Fibroblast of lung (primary cell): ENCODE measurements at regions not wholly inside any gene's neighbourhood (a gene's known extent, or its start where the extent isn't known, plus 50 kb on each side); places are given as distances from the start of the nearest gene placed in this dataset.

Experiments used
- DNase-seq, 2 donors: peaks; one replicate each; pipeline versions ENCODE4 v3.0.0 to v3.0.0-alpha.2; 2010; ENCODE audit warnings: low read depth in 2 of 2
- H2AFZ ChIP-seq: 2 replicates; pipeline ENCODE4 v1.5.1; 2012; ENCODE audit warnings: low read length, control low read depth, inconsistent platforms
- H3K27ac ChIP-seq: 2 replicates; pipeline ENCODE4 v1.5.1; 2011; ENCODE audit warnings: low read length, control low read depth; ENCODE audit not compliant: insufficient read depth
- H3K27me3 ChIP-seq: 2 replicates; pipeline ENCODE4 v1.5.1; 2011; ENCODE audit warnings: mild to moderate bottlenecking, low read length; ENCODE audit not compliant: control insufficient read depth, insufficient read depth
- H3K36me3 ChIP-seq: 2 replicates; pipeline ENCODE4 v1.5.1; 2011; ENCODE audit warnings: low read length; ENCODE audit not compliant: control insufficient read depth, insufficient read depth
- H3K4me1 ChIP-seq: 2 replicates; pipeline ENCODE4 v1.5.1; 2011; ENCODE audit warnings: low read length; ENCODE audit not compliant: control insufficient read depth, insufficient read depth; ENCODE audit errors: extremely low read depth
- H3K4me2 ChIP-seq: 2 replicates; pipeline ENCODE4 v1.5.1; 2011; ENCODE audit warnings: low read length, control low read depth; ENCODE audit not compliant: insufficient read depth; ENCODE audit errors: extremely low read depth
- H3K4me3 ChIP-seq, 4 experiments: fragments of 200-600 bp in 1 of 4; sonication (generic) in 1 of 4; replicated peaks in 1 of 4; 2 replicates each; pipeline ENCODE4 v1.5.1; 2011 to 2016; ENCODE audit warnings: low read length in 4 of 4, low read depth in 3 of 4, mild to moderate bottlenecking in 3 of 4, control low read depth in 2 of 4, inconsistent platforms in 1 of 4, mixed read lengths in 1 of 4; ENCODE audit not compliant: insufficient read depth in 1 of 4; ENCODE audit errors: control extremely low read depth in 1 of 4
- H3K79me2 ChIP-seq: 2 replicates; pipeline ENCODE4 v1.5.1; 2012; ENCODE audit warnings: mild to moderate bottlenecking, low read length, inconsistent platforms; ENCODE audit not compliant: control insufficient read depth, insufficient read depth
- H3K9ac ChIP-seq: 2 replicates; pipeline ENCODE4 v1.5.1; 2011; ENCODE audit warnings: mild to moderate bottlenecking, low read length, control low read depth; ENCODE audit not compliant: insufficient read depth
- H3K9me3 ChIP-seq: 2 replicates; pipeline ENCODE4 v1.5.1; 2012; ENCODE audit warnings: low read depth, low read length; ENCODE audit not compliant: control insufficient read depth, insufficient read depth
- H4K20me1 ChIP-seq: 2 replicates; pipeline ENCODE4 v1.5.1; 2011; ENCODE audit warnings: low read length; ENCODE audit not compliant: control insufficient read depth, insufficient read depth; ENCODE audit errors: extremely low read depth
- EZH2 ChIP-seq: IDR thresholded peaks from 2 replicates; pipeline ENCODE4 v1.5.1; 2012; ENCODE audit warnings: low read length, control low read depth, mild to moderate bottlenecking; ENCODE audit errors: missing control alignments
- TF ChIP-seq, protein P1 (sequence below), 2 donors: IDR thresholded peaks in 1 of 2; conservative IDR thresholded peaks in 1 of 2; 1 replicate in 1 of 2; 2 replicates in 1 of 2; pipeline ENCODE4 v1.5.1; 2011 to 2012; ENCODE audit warnings: low read length in 2 of 2, control low read depth in 1 of 2, inconsistent platforms in 1 of 2, low read depth in 1 of 2, mild to moderate bottlenecking in 1 of 2

GRCh38 chr14:46245276-46245675, 406.3 kb downstream of the RPL10L start:
- Histone ChIP-seq H3K4me2 (no peak overlapping the region), H2AFZ (no peak overlapping the region), H3K36me3 (no peaks in the 10 kb centered on the region), H3K4me1 (no peaks in the 10 kb centered on the region), H3K9ac (no peak overlapping the region), H3K79me2 (no peaks in the 10 kb centered on the region), H3K27ac (no peak overlapping the region), H3K4me3 (no peak overlapping the region), H4K20me1 (no peaks in the 10 kb centered on the region), H3K9me3 (no peaks in the 10 kb centered on the region), H3K27me3 (no peaks in the 10 kb centered on the region)
- no peak for DNase-seq
- no peak for TF ChIP-seq EZH2
- TF ChIP-seq, protein P1, sequence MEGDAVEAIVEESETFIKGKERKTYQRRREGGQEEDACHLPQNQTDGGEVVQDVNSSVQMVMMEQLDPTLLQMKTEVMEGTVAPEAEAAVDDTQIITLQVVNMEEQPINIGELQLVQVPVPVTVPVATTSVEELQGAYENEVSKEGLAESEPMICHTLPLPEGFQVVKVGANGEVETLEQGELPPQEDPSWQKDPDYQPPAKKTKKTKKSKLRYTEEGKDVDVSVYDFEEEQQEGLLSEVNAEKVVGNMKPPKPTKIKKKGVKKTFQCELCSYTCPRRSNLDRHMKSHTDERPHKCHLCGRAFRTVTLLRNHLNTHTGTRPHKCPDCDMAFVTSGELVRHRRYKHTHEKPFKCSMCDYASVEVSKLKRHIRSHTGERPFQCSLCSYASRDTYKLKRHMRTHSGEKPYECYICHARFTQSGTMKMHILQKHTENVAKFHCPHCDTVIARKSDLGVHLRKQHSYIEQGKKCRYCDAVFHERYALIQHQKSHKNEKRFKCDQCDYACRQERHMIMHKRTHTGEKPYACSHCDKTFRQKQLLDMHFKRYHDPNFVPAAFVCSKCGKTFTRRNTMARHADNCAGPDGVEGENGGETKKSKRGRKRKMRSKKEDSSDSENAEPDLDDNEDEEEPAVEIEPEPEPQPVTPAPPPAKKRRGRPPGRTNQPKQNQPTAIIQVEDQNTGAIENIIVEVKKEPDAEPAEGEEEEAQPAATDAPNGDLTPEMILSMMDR (conservative IDR thresholded peaks at IDR 0.05 in 1 of 2, IDR thresholded peaks at IDR 0.05 in 1 of 2; ENCODE audit: low read depth in 1 of 2, low read length in 2 of 2), result no peak

- H3K27me3 ChIP-seq, result no peaks in the 10 kb centered on the region
- DNase-seq, result no peak
- H4K20me1 ChIP-seq, result no peaks in the 10 kb centered on the region
- no peak overlapping the region for H3K27ac ChIP-seq
- no peaks in the 10 kb centered on the region for H3K4me1 ChIP-seq
- H3K36me3 ChIP-seq, result no peaks in the 10 kb centered on the region
- TF ChIP-seq, protein P1 (conservative IDR thresholded peaks at IDR 0.05 in 1 of 2, IDR thresholded peaks at IDR 0.05 in 1 of 2; ENCODE audit: low read depth in 1 of 2, low read length in 2 of 2), result no peak
- no peak for TF ChIP-seq EZH2
- H3K4me3 ChIP-seq, result no peak overlapping the region
- H3K4me2 ChIP-seq, result no peak overlapping the region
- H2AFZ ChIP-seq, result no peak overlapping the region
- H3K9ac ChIP-seq, result no peak overlapping the region
- no peaks in the 10 kb centered on the region for H3K79me2 ChIP-seq
- no peaks in the 10 kb centered on the region for H3K9me3 ChIP-seq
Observed at GRCh38 chr14:46233786-46234185, 417.8 kb downstream of the RPL10L start.

GRCh38 chr14:46230540-46230939, 421.0 kb downstream of the RPL10L start:
- Histone ChIP-seq H3K27ac (no peak overlapping the region), H3K4me1 (no peaks in the 10 kb centered on the region), H2AFZ (no peak overlapping the region), H3K4me3 (no peak overlapping the region), H3K9me3 (no peaks in the 10 kb centered on the region), H3K27me3 (no peaks in the 10 kb centered on the region), H3K36me3 (no peaks in the 10 kb centered on the region), H4K20me1 (no peaks in the 10 kb centered on the region), H3K79me2 (no peaks in the 10 kb centered on the region), H3K4me2 (no peak overlapping the region), H3K9ac (no peak overlapping the region)
- TF ChIP-seq EZH2, result no peak
- TF ChIP-seq, protein P1 (conservative IDR thresholded peaks at IDR 0.05 in 1 of 2, IDR thresholded peaks at IDR 0.05 in 1 of 2; ENCODE audit: low read depth in 1 of 2, low read length in 2 of 2), result no peak
- DNase-seq, result no peak
